ENCODE measurements at regions not wholly inside any gene's neighbourhood (a gene's known extent, or its start where the extent isn't known, plus 50 kb on each side); places are given as distances from the start of the nearest gene placed in this dataset.

GRCh38 chr12:46693518-46693917 lies 132.3 kb downstream of the SLC38A4 start:
- TF ChIP-seq CTCF (IDR thresholded peaks at IDR 0.05): no peak
- no peak for TF ChIP-seq POLR2A (IDR thresholded peaks at IDR 0.05)
